Gastroesophageal sphincter (tissue), 4 donors: ENCODE measurements at regions not wholly inside any gene's neighbourhood (a gene's known extent, or its start where the extent isn't known, plus 50 kb on each side); places are given as distances from the start of the nearest gene placed in this dataset.
"Not testable (repeated sequence)": the region's sequence is repeated elsewhere in the genome, so short reads cannot be mapped to it uniquely, and the experiment has no call there.

Experiments used
- ATAC-seq: fragments of 150-250 bp; one replicate; pipeline ENCODE4 v1.9.1; 2016; ENCODE audit warnings: mild to moderate bottlenecking, moderate library complexity
- H3K27ac ChIP-seq, 4 donors: fragments of 200-600 bp; sonication (generic) in 3 of 4; 1 replicate in 3 of 4; 2 replicates in 1 of 4; pipeline ENCODE4 v1.5.1; 2016 to 2019
- H3K27me3 ChIP-seq: fragments of 200-600 bp; sonication (generic); one replicate; pipeline ENCODE4 v1.5.1; 2019
- H3K36me3 ChIP-seq, 2 donors: fragments of 200-600 bp; sonication (generic); one replicate each; pipeline ENCODE4 v1.5.1; 2019; ENCODE audit warnings: control low read depth in 1 of 2
- H3K4me1 ChIP-seq, 3 donors: fragments of 200-600 bp; sonication (generic); 1 replicate in 2 of 3; 2 replicates in 1 of 3; pipeline ENCODE4 v1.5.1; 2016 to 2019; ENCODE audit warnings: control low read depth in 2 of 3
- H3K4me3 ChIP-seq, 2 donors: fragments of 200-600 bp; sonication (generic); one replicate each; pipeline ENCODE4 v1.5.1; 2019; ENCODE audit warnings: mild to moderate bottlenecking in 1 of 2, moderate library complexity in 1 of 2
- H3K9me3 ChIP-seq, 3 donors: fragments of 200-600 bp; sonication (generic); one replicate each; pipeline ENCODE4 v1.5.1; 2017 to 2019; ENCODE audit warnings: control low read depth in 2 of 3
- EP300 ChIP-seq: sonication (generic); formaldehyde crosslinking; IDR thresholded peaks from one replicate; pipeline ENCODE4 v1.6.1; 2017; ENCODE audit warnings: antibody characterized with exemption, mild to moderate bottlenecking
- POLR2A ChIP-seq, 2 donors: fragments of 450-650 bp; IDR thresholded peaks; one replicate each; pipeline ENCODE4 v1.6.1; 2017; ENCODE audit warnings: antibody characterized with exemption in 2 of 2, mild to moderate bottlenecking in 2 of 2, moderate library complexity in 1 of 2
- POLR2AphosphoS5 ChIP-seq: sonication (generic); formaldehyde crosslinking; IDR thresholded peaks from one replicate; pipeline ENCODE4 v1.6.1; 2017; ENCODE audit warnings: antibody characterized with exemption
- WGBS, 2 donors: methylation state at CpG; one replicate each; pipeline ENCODE4 v1.1.5; 2018; ENCODE audit warnings: low coverage in 1 of 2; 5-methylcytosine and 5-hydroxymethylcytosine counted together
- TF ChIP-seq, protein P1 (sequence below), 4 experiments: fragments of 200-600 bp in 2 of 4; fragments of 450-650 bp in 2 of 4; sonication (generic) in 1 of 4; IDR thresholded peaks; one replicate each; pipeline ENCODE4 v1.5.1; 2017 to 2019; ENCODE audit warnings: antibody characterized with exemption in 4 of 4, mild to moderate bottlenecking in 2 of 4, moderate library complexity in 2 of 4

DNA sequence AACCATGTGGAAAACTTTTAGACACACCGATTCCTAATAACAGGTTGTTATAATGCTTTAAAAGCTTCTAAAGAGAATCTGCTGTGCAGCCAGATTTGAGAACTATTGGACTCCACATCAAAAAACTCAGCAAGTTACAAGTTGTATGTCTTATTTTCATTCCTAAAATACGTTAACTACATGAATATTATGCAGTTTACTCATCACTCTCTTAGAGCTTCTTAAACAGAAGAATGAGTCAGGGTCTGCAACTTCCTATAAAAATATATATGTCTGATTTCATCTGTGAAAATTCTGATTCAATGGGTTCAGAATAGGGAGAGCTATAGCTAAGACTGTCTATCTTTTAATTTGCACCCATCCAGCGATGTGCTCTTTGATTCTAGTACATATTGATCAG lies 244.2 kb upstream of the EPHA3 start:
- Histone ChIP-seq H3K4me3 (no peak overlapping the region), H3K27ac (no peak overlapping the region), H3K36me3 (no peaks in the 10 kb centered on the region), H3K9me3 (no peaks in the 10 kb centered on the region), H3K4me1 (no peaks in the 10 kb centered on the region), H3K27me3 (no peaks in the 10 kb centered on the region)
- no peak for ATAC-seq
- 85 to 87% methylated on average over 3 of the region's 3 CpGs for WGBS, 2 donors
- TF ChIP-seq EP300 = no peak
- TF ChIP-seq POLR2AphosphoS5 = no peak
- no peak for TF ChIP-seq POLR2A (IDR thresholded peaks at IDR 0.05)
- TF ChIP-seq, protein P1, sequence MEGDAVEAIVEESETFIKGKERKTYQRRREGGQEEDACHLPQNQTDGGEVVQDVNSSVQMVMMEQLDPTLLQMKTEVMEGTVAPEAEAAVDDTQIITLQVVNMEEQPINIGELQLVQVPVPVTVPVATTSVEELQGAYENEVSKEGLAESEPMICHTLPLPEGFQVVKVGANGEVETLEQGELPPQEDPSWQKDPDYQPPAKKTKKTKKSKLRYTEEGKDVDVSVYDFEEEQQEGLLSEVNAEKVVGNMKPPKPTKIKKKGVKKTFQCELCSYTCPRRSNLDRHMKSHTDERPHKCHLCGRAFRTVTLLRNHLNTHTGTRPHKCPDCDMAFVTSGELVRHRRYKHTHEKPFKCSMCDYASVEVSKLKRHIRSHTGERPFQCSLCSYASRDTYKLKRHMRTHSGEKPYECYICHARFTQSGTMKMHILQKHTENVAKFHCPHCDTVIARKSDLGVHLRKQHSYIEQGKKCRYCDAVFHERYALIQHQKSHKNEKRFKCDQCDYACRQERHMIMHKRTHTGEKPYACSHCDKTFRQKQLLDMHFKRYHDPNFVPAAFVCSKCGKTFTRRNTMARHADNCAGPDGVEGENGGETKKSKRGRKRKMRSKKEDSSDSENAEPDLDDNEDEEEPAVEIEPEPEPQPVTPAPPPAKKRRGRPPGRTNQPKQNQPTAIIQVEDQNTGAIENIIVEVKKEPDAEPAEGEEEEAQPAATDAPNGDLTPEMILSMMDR (IDR thresholded peaks at IDR 0.05) = no peak

DNA sequence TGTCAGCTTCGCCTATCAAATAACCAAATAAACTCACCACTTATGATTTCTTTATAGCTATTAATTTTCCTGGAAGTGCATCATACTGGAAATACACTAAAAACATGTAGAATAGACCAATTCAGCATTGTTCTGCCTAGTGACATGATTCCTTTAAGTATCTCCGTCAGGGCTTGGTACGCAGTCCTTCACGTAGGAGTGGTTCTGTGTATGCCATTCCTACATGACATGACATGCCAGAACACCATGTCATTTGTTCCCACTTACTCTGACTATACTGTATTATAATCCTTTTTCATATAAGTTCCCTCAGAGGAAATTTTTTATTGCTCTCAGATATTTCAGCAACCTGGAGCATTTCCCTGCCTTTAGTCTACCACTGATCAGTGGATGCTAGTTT lies 230.7 kb upstream of the EPHA3 start:
- H3K9me3 ChIP-seq = no peaks in the 10 kb centered on the region
- H3K4me3 ChIP-seq = no peak overlapping the region
- H3K4me1 ChIP-seq = no peaks in the 10 kb centered on the region
- H3K36me3 ChIP-seq = no peaks in the 10 kb centered on the region
- TF ChIP-seq POLR2A (IDR thresholded peaks at IDR 0.05) (no peak), POLR2AphosphoS5 (no peak), EP300 (no peak)
- TF ChIP-seq, protein P1 (IDR thresholded peaks at IDR 0.05) = no peak
- H3K27me3 ChIP-seq = no peaks in the 10 kb centered on the region
- ATAC-seq = no peak
- no peak overlapping the region for H3K27ac ChIP-seq
- 93 to 95% methylated on average over 4 of the region's 4 CpGs for WGBS, 2 donors

DNA sequence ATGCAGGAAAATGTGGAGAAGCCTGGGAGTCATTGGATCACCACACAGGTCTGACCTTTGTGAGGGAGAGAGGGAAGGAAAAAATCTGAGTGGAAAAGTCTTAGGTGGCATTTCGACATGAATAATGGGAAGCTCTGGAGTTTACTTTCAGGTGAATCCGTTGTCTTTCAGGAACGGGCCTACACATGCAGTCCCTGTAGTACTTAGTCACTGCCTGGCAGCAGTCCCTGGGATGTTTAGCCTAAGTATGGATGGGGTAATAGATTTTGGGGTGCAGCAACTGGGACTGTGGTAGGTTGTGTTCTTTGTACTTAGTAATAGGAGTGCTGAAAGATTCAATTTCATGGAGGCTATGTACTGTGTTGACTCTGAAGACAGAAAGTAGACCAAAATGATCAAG lies 227.5 kb upstream of the EPHA3 start:
- TF ChIP-seq POLR2AphosphoS5 = no peak
- no peak for TF ChIP-seq EP300
- Histone ChIP-seq H3K27me3 (no peaks in the 10 kb centered on the region), H3K4me3 (no peak overlapping the region), H3K27ac (no peak overlapping the region), H3K4me1 (no peaks in the 10 kb centered on the region), H3K9me3 (no peaks in the 10 kb centered on the region), H3K36me3 (no peaks in the 10 kb centered on the region)
- 80 to 94% methylated on average over 3 of the region's 3 CpGs for WGBS, 2 donors
- no peak for ATAC-seq

DNA sequence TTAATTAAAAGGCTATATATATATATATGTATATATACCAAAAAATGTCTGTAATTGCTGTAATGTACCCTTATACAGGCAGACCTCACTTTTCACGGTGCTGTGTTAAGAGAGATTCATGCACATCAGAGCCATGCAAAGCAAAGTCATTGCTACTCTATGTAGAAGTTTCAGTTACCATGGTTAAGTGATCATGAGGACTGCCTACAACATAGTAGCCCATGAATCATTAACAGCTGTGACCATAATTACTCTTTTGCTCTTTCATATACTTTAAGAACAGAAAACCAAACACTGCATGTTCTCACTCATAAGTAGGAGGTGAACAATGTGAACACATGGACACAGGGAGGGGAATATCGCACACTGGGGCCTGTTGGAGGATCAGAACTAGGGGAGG lies 225.3 kb upstream of the EPHA3 start:
- Histone ChIP-seq H3K9me3 (no peaks in the 10 kb centered on the region), H3K36me3 (no peaks in the 10 kb centered on the region), H3K4me3 (no peak overlapping the region), H3K4me1 (no peaks in the 10 kb centered on the region), H3K27me3 (no peaks in the 10 kb centered on the region), H3K27ac (no peak overlapping the region)
- ATAC-seq = no peak
- no peak for TF ChIP-seq EP300
- TF ChIP-seq, protein P1 (IDR thresholded peaks at IDR 0.05) = no peak
- no peak for TF ChIP-seq POLR2AphosphoS5
- TF ChIP-seq POLR2A (IDR thresholded peaks at IDR 0.05) = no peak
- WGBS, 2 donors = 80 to 88% methylated on average over 1 to 2 of the region's 2 CpGs

DNA sequence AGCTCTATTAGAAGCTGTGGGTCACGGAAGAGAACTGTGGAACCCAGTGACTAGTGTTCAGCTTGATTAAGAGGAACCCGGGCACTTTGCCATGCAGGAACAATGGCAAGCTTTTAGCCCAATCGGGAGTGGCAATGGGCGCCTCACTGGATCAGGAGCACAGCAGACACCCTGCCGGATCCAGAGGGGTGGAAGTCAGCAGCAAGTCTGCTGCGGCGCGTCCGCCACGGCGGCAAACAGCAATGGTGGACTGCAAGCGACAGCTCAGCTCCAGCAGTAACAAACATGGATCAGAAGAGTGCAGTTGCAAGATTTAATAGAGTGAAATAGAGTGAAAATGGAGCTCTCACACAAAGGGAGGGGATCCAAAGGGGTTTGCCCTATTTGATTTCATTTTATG lies 220.8 kb upstream of the EPHA3 start:
- not testable (repeated sequence) for H3K4me1 ChIP-seq, H3K36me3 ChIP-seq, H3K9me3 ChIP-seq, H3K27ac ChIP-seq, H3K27me3 ChIP-seq, H3K4me3 ChIP-seq, ATAC-seq
- WGBS, 2 donors = 80% methylated on average over 5 of the region's 12 CpGs; no CpG with 5 or more reads in 1 of the 2 donors

DNA sequence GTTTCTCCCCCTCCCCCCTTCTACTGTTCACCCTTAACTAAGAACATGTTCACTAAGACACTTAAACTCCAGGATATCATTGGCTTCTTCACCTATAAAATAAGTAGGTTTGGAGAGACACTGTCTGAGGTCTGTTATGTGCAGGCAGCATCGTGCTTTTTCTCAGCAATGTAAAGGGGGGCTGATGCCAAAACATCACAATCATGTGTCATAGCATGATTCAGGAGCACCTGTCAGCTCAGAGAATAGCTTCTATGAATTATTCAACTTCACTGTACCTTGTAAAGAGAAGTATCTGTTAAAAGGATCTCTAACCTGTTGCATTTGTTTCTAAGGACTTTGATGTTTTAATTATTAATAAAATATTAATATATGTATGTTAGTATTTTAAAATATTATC lies 211.4 kb upstream of the EPHA3 start:
- ATAC-seq = no peak
- Histone ChIP-seq H3K4me3 (no peak overlapping the region), H3K9me3 (no peaks in the 10 kb centered on the region), H3K27me3 (no peaks in the 10 kb centered on the region), H3K27ac (no peak overlapping the region), H3K4me1 (no peaks in the 10 kb centered on the region), H3K36me3 (no peaks in the 10 kb centered on the region)
- TF ChIP-seq POLR2AphosphoS5 (no peak), EP300 (no peak), POLR2A (IDR thresholded peaks at IDR 0.05) (no peak)
- TF ChIP-seq, protein P1 (IDR thresholded peaks at IDR 0.05) = no peak
- 75% methylated on average over 1 of the region's 1 CpG; no CpG with 5 or more reads in 1 of the 2 donors for WGBS, 2 donors
